Islet of Langerhans (tissue), 1 donor: ENCODE measurements at regions not wholly inside any gene's neighbourhood (a gene's known extent, or its start where the extent isn't known, plus 50 kb on each side); places are given as distances from the start of the nearest gene placed in this dataset.
"Not testable (repeated sequence)": the region's sequence is repeated elsewhere in the genome, so short reads cannot be mapped to it uniquely, and the experiment has no call there.

Experiments used
- FAIRE-seq: peaks from one replicate; lab custom pipeline; 2011; peaks lifted over from hg19 to GRCh38; lab: Jason Lieb, UNC

DNA sequence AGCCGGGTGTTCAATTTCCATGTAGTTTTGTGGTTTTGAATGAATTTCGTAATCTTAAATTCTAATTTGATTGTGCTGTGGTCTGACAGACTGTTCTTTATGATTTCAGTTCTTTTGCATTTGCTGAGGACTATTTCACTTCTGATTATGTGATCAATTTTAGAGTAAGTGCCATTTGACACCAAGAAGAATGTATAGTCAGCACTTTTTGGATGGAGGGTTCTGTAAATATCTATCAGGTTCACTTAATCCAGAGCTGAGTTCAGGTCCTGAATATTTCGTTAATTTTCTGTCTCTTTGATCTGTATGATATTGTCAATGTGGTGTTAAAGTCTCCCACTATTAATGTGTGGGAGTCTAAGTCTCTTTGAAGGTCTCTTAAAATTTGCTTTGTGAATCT, 944.9 kb downstream of the TLE4 start:
- FAIRE-seq: no peak

- FAIRE-seq: no peak
Measured at GRCh38 chr9:80509358-80509757, 937.6 kb downstream of the TLE4 start.

DNA sequence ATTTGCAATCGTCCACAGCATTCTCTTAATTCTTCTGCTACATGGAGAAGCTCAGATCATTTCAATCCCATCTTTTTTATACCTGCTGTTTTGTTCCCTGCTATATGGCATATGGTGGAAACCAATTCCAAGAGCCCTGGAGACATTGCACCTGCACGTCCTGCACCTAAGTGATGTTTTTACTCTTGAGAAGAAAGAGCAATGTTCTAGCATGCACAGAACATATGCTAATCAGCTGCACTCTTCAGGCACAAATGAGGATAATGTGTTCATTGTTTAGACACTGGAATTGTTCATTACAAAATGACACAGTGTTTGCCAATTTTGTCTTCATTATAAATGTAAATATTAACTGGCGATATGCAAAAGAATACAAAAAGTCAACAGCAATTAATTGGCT, 935.8 kb downstream of the TLE4 start:
- no peak for FAIRE-seq

- no peak for FAIRE-seq
Measured at GRCh38 chr9:80504601-80505230, 933.0 kb downstream of the TLE4 start.

- no peak for FAIRE-seq
Measured at GRCh38 chr9:80503671-80504281, 932.0 kb downstream of the TLE4 start.

DNA sequence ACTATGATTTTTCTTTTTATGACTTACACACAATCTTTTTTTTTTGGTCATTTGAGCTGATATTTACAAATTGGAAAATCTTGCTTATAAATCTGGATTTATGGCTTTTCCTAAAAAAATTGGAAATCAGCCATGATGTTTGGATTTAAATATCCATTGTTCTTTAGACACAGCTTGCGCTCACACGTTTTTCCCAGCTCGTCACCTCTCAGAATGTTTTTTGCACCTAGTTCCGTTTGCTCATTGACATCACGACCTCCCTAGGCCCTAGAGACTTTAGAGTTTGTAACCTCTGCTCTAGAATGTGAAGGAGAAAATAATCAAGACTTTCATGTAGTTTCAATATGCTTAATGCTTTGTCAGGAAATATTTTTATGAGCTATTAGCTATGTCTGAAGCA, 930.5 kb downstream of the TLE4 start:
- no peak for FAIRE-seq

GRCh38 chr9:80501635-80502034, 929.9 kb downstream of the TLE4 start:
- no peak for FAIRE-seq

DNA sequence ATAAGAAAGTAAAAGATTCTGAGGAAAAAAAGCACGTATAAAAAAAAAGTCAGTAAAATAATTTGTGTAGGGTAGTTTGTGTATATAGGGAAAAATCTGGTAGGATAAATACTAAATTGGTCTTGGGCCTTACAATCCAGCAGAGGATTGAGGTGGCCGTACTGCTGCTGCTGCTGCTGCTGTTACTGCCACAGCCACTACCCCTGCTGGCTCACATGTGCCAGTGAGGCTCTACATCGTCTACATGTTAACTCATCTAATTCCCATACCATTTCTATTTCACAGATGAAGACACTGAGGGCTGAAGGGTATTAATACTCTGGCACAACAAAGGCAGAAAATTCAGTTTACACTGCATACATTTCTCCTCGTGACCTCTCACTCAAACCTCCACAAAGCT, 928.5 kb downstream of the TLE4 start:
- FAIRE-seq: no peak

DNA sequence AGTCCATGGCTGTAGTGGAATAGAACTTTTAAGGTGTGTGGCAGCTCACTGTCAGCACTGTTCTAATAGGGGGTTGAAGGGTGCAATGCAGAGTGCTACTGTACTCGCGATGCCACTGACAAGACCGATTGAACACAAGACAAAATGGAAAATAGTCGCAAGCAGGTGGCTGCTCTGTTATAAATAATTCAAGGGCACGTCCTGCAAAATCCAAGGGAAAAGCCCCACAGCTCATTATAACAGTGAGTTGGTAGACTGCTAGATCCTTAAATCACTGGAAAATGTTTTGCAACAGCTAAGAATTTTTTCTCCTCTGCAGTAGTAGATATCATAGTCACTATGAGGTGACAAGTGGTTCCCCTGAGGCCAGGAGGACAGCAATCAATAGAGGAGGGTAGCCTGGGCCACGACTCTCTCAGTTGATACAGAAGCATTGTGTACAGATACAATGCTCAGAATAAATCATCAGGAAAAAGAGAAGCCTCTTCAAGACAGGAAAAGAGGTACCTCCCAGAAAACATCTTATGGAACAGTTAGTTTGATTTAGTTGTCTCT, 926.3 kb downstream of the TLE4 start:
- no peak for FAIRE-seq

DNA sequence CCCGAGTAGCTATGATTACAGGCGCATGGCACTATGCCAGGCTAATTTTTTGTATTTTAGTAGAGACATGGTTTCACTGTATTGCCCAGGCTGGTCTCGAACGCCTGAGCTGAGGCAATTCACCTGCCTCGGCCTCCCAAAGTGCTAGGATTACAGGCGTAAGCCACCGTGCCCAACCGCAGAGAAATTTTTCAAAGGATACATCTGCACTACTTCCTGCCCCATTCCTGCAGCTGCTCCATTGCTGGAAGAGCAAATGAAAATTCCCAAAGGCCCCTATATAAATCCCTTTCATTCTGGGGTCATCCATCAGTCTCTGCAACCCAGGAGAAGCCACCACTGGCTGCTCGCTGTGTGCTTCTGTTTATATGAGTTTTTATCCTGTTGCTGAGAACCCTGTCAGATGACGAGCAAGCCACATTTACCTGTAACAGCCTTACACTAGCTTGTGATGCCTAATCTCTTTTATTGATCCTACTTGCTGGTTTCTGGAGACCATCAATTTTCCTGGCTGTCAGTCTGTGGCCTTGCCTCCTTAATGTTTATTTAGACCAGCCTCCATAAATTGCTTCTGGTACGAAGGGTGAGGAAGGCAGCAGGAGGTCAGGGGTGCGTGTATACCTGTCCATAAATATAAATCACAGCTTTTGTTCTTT, 925.3 kb downstream of the TLE4 start:
- FAIRE-seq: no peak

- no peak for FAIRE-seq
Measured at GRCh38 chr9:80493258-80493657, 921.5 kb downstream of the TLE4 start.

DNA sequence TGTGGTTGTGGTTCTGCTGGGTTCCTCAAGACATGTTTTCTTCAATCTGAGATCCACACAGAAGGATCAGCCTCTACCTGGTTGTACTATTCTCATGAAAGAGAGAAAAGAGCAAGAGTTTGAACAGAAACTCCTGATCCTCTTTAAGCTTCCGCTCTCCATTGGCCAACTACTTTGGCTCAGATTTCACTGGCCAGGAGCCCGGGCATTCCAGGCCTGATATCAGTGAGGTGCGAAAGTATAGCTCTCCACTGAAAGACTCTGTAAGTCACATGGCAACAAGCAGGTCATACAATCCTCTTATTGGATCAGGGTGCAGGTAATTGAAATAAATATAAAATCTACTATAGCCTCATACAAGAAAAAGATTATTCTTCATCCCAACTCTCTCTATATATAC, 920.5 kb downstream of the TLE4 start:
- no peak for FAIRE-seq

GRCh38 chr9:80491086-80491696, 919.4 kb downstream of the TLE4 start:
- no peak for FAIRE-seq

DNA sequence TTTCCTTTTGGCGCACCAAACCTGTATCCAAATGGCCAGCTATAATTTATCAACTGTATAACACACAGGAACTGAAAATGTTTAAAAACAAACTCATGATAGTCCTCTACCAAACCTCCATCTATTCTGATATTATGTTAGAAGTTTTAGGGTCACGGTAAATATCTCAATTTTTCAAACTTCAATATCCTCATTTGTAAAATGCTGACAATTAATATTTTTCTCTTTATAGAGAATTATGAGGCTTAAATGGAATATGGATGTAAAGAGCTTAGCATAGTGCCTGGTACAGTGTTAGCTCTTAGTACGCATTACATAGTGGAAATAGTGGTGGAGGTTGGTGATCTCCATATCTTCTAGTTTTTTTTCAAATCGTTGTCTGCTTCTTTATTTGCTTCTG, 917.6 kb downstream of the TLE4 start:
- FAIRE-seq: no peak

DNA sequence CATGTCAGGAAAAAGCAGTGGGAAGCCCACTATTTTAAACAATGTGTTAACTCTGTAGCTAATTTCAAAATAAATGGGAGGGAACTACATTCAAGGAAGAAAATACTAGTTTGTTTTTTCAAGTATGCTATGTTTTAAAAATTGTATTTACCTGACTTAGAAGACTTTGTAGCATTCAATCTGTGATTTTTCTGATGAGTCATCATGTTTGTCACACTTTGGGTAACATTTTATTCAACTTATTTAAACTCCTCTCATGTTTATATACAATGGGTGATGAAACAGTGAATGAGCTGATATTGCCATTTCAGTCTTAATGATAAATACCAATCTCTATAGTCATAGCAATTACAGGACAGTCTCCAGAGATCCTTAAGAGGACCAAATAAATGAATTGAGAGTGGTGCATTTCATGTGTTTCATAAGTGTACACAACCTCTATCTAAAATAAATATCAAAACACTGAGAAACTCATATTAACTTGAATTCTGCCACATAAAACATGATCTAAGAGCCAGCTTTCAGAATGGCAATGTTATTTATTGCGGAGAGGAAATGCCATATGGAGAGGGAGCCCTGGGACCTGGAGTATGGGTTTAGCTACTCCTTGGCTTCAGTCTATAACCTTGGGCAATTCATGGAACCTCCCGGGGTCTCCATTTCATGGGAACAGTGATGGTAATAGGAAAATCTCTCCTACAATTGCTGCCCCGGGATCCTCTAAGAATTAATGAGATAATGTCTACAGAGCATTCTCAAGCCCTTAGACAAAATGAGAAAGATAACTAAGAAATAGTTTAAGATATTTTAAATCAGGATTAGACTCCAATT, 913.9 kb downstream of the TLE4 start:
- FAIRE-seq: no peak

DNA sequence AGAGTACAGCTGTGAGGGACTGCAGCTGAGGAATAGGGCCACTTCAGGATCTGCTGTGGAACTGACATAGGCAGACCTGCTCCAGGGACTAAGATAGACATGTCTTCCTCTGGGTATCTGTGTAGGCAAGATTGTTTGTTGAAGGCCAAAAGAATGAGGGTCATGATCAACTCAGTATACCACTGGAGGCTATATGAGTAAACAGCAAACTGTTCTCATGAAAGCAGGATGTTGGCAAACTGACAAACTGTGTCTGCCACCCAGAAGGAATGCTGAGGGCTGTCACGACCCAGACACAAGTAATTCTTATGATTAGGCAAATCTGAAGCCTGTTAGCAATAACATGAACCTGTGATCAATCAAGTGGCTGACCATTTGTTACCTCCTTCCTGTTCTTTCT, 910.5 kb downstream of the TLE4 start:
- FAIRE-seq: not testable (repeated sequence)

- FAIRE-seq: no peak
Measured at GRCh38 chr9:80467632-80468031, 895.9 kb downstream of the TLE4 start.

- FAIRE-seq: no peak
Measured at GRCh38 chr9:80465556-80465955, 893.8 kb downstream of the TLE4 start.

- FAIRE-seq: no peak
Measured at GRCh38 chr9:80449513-80449912, 877.7 kb downstream of the TLE4 start.

GRCh38 chr9:80448996-80449395, 877.2 kb downstream of the TLE4 start:
- no peak for FAIRE-seq

- FAIRE-seq: no peak
Measured at GRCh38 chr9:80447876-80448275, 876.1 kb downstream of the TLE4 start.

DNA sequence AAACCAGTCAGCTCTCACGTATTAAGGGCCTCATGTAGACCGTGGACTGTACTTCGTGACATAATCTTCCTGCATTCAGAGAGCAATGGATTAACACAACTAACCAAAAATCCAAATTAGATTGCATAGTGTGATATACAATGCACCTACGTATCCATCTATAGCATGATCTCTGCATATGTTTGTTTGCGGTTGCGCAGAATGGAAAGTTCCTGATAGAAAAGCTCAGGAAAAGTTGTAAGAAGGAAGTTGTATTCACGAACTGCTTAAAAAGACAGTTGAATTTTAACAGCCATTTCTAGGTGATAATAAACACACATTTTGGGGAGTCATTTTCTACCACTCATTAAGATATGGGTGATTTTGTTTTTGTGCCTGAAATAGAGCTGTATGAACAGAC, 869.0 kb downstream of the TLE4 start:
- FAIRE-seq: no peak
